ENCODE measurements at regions not wholly inside any gene's neighbourhood (a gene's known extent, or its start where the extent isn't known, plus 50 kb on each side); places are given as distances from the start of the nearest gene placed in this dataset.
"Not testable (repeated sequence)": the region's sequence is repeated elsewhere in the genome, so short reads cannot be mapped to it uniquely, and the experiment has no call there.

- H3K79me2 ChIP-seq (ENCODE audit: insufficient read depth), result no peaks in the 10 kb centered on the region
- WGBS, 2 experiments (ENCODE audit: low coverage in 1 of 2, low lambda C conversion rate in 2 of 2, missing lambda C conversion rate in 2 of 2), result 72 to 76% methylated on average over 33 to 35 of the region's 35 CpGs
- no peak for DNase-seq
- no peaks in the 10 kb centered on the region for H3K36me3 ChIP-seq (ENCODE audit: low read depth)
- H3K9ac ChIP-seq, result no peak overlapping the region
- no peak overlapping the region for H2AFZ ChIP-seq
- no peak overlapping the region for H3K4me2 ChIP-seq (ENCODE audit: unreplicated experiment)
- in situ Hi-C loops (cut with MboI), result no loop called here
- no peak overlapping the region for H3K4me3 ChIP-seq
- H4K20me1 ChIP-seq (ENCODE audit: insufficient read depth), result no peaks in the 10 kb centered on the region
- no peaks in the 10 kb centered on the region for H3K27me3 ChIP-seq (replicated peaks; ENCODE audit: insufficient read depth)
- no peaks in the 10 kb centered on the region for H3K9me2 ChIP-seq (ENCODE audit: insufficient read depth)
- peaks cover 16% of the 10 kb centered on the region for H3K4me1 ChIP-seq (ENCODE audit: insufficient read depth)
- TF ChIP-seq EZH2 (IDR thresholded peaks at IDR 0.05; ENCODE audit: insufficient read depth, poor library complexity, severe bottlenecking), result no peak
- TF ChIP-seq EZH2phosphoT487 (IDR thresholded peaks at IDR 0.05; ENCODE audit: insufficient read depth, low read depth), result no peak
- H3K9me3 ChIP-seq (ENCODE audit: low read depth), result no peaks in the 10 kb centered on the region
- H3K27ac ChIP-seq, result no peak overlapping the region
- peaks cover 15% of the 10 kb centered on the region for H3F3A ChIP-seq (ENCODE audit: insufficient read depth)
These were observed 100.9 kb downstream of the C16orf95 start for GRCh38 chr16:87216148-87216840.

- no peaks in the 10 kb centered on the region for H3K9me2 ChIP-seq (ENCODE audit: insufficient read depth)
- H3K27me3 ChIP-seq (replicated peaks; ENCODE audit: insufficient read depth), result no peaks in the 10 kb centered on the region
- no peak overlapping the region for H3K9ac ChIP-seq
- TF ChIP-seq EZH2 (IDR thresholded peaks at IDR 0.05; ENCODE audit: insufficient read depth, poor library complexity, severe bottlenecking) (no peak), EZH2phosphoT487 (IDR thresholded peaks at IDR 0.05; ENCODE audit: insufficient read depth, low read depth) (no peak)
- H2AFZ ChIP-seq, result no peak overlapping the region
- no peak overlapping the region for H3K4me3 ChIP-seq
- H3K27ac ChIP-seq, result no peak overlapping the region
- no peaks in the 10 kb centered on the region for H3K36me3 ChIP-seq (ENCODE audit: low read depth)
- WGBS, 2 experiments (ENCODE audit: low coverage in 1 of 2, low lambda C conversion rate in 2 of 2, missing lambda C conversion rate in 2 of 2), result 82 to 93% methylated on average over 28 to 30 of the region's 30 CpGs
- DNase-seq, result no peak
- in situ Hi-C loops (cut with MboI), result no loop called here
- no peaks in the 10 kb centered on the region for H3K9me3 ChIP-seq (ENCODE audit: low read depth)
- H4K20me1 ChIP-seq (ENCODE audit: insufficient read depth), result no peaks in the 10 kb centered on the region
- no peaks in the 10 kb centered on the region for H3K79me2 ChIP-seq (ENCODE audit: insufficient read depth)
- no peak overlapping the region for H3K4me2 ChIP-seq (ENCODE audit: unreplicated experiment)
- peaks cover 12% of the 10 kb centered on the region for H3F3A ChIP-seq (ENCODE audit: insufficient read depth)
- H3K4me1 ChIP-seq (ENCODE audit: insufficient read depth), result peaks cover 10% of the 10 kb centered on the region
These were observed 100.3 kb downstream of the C16orf95 start for GRCh38 chr16:87216841-87217275.

GRCh38 chr16:87217802-87218201 is 99.4 kb downstream of the C16orf95 start:
- in situ Hi-C loops (cut with MboI); DNase-seq: not testable (repeated sequence)
- 88% methylated on average over 21 of the region's 22 CpGs; no CpG with 5 or more reads in 1 of the 2 experiments for WGBS, 2 experiments (ENCODE audit: low coverage in 1 of 2, low lambda C conversion rate in 2 of 2, missing lambda C conversion rate in 2 of 2)

GRCh38 chr16:87218281-87219055 is 98.7 kb downstream of the C16orf95 start:
- 72 to 75% methylated on average over 14 to 31 of the region's 36 CpGs for WGBS, 2 experiments (ENCODE audit: low coverage in 1 of 2, low lambda C conversion rate in 2 of 2, missing lambda C conversion rate in 2 of 2)
- in situ Hi-C loops (cut with MboI), result no loop called here

More at GRCh38 chr16:87217802-87218201, 99.4 kb downstream of the C16orf95 start:
- not testable (repeated sequence) for H3K9ac ChIP-seq; H3F3A ChIP-seq (ENCODE audit: insufficient read depth); H3K27ac ChIP-seq; H3K27me3 ChIP-seq (replicated peaks; ENCODE audit: insufficient read depth); H3K36me3 ChIP-seq (ENCODE audit: low read depth); H4K20me1 ChIP-seq (ENCODE audit: insufficient read depth); H2AFZ ChIP-seq; H3K4me1 ChIP-seq (ENCODE audit: insufficient read depth); H3K9me2 ChIP-seq (ENCODE audit: insufficient read depth); H3K9me3 ChIP-seq (ENCODE audit: low read depth); H3K4me3 ChIP-seq; H3K4me2 ChIP-seq (ENCODE audit: unreplicated experiment); H3K79me2 ChIP-seq (ENCODE audit: insufficient read depth)

More at GRCh38 chr16:87218281-87219055, 98.7 kb downstream of the C16orf95 start:
- DNase-seq, result no peak
- Histone ChIP-seq H3K4me1 (ENCODE audit: insufficient read depth) (no peaks in the 10 kb centered on the region), H3K4me2 (ENCODE audit: unreplicated experiment) (no peak overlapping the region), H3K36me3 (ENCODE audit: low read depth) (no peaks in the 10 kb centered on the region), H3K4me3 (no peak overlapping the region), H3K27me3 (replicated peaks; ENCODE audit: insufficient read depth) (no peaks in the 10 kb centered on the region), H3K9ac (no peak overlapping the region), H3F3A (ENCODE audit: insufficient read depth) (no peaks in the 10 kb centered on the region), H3K9me2 (ENCODE audit: insufficient read depth) (no peaks in the 10 kb centered on the region), H2AFZ (no peak overlapping the region), H3K27ac (no peak overlapping the region), H4K20me1 (ENCODE audit: insufficient read depth) (no peaks in the 10 kb centered on the region), H3K9me3 (ENCODE audit: low read depth) (no peaks in the 10 kb centered on the region), H3K79me2 (ENCODE audit: insufficient read depth) (no peaks in the 10 kb centered on the region)
- TF ChIP-seq EZH2phosphoT487 (IDR thresholded peaks at IDR 0.05; ENCODE audit: insufficient read depth, low read depth), result no peak
- no peak for TF ChIP-seq EZH2 (IDR thresholded peaks at IDR 0.05; ENCODE audit: insufficient read depth, poor library complexity, severe bottlenecking)

Data from GM23248 (cell line).